Cardiac muscle cell (in vitro differentiated cells and primary cell): ENCODE measurements at regions not wholly inside any gene's neighbourhood (a gene's known extent, or its start where the extent isn't known, plus 50 kb on each side); places are given as distances from the start of the nearest gene placed in this dataset.
A peak's percentile ranks its signal among the peaks of the same experiment; 100 is the strongest.

Source experiments
- DNase-seq, 2 donors: peaks; one replicate each; pipeline versions ENCODE4 v3.0.0 to v3.0.0-alpha.2; 2010 to 2017; ENCODE audit warnings: low read depth in 1 of 2, low spot score in 1 of 2
- H3K27ac ChIP-seq: fragments of 200-600 bp; sonication (generic); 2 replicates; pipeline ENCODE4 v1.5.1; 2016
- H3K27me3 ChIP-seq: fragments of 200-600 bp; sonication (generic); 2 replicates; pipeline ENCODE4 v1.6.0; 2016; ENCODE audit warnings: control low read depth
- H3K36me3 ChIP-seq: fragments of 200-600 bp; sonication (generic); 2 replicates; pipeline ENCODE4 v1.5.1; 2016; ENCODE audit warnings: control low read depth
- H3K4me1 ChIP-seq: fragments of 200-600 bp; sonication (generic); 2 replicates; pipeline ENCODE4 v1.8.1; 2017; ENCODE audit warnings: low read depth, mild to moderate bottlenecking, mixed run types
- H3K4me3 ChIP-seq: fragments of 200-600 bp; sonication (generic); 2 replicates; pipeline ENCODE4 v1.5.1; 2016; ENCODE audit warnings: mild to moderate bottlenecking
- H3K9me3 ChIP-seq: fragments of 200-600 bp; sonication (generic); 2 replicates; pipeline ENCODE4 v1.5.1; 2017; ENCODE audit warnings: low read depth, mild to moderate bottlenecking, control low read depth
- CTCF ChIP-seq: IDR thresholded peaks from 2 replicates; pipeline ENCODE4 v1.5.1; 2012; ENCODE audit warnings: low read depth, mild to moderate bottlenecking, low read length

GRCh38 chr13:86051134-86052103 is 252.2 kb upstream of the SLITRK6 start:
- no peaks in the 10 kb centered on the region for H3K27me3 ChIP-seq
- no peak overlapping the region for H3K4me3 ChIP-seq
- H3K4me1 ChIP-seq = no peaks in the 10 kb centered on the region
- TF ChIP-seq CTCF = no peak
- DNase-seq = no peak
- no peaks in the 10 kb centered on the region for H3K36me3 ChIP-seq
- H3K27ac ChIP-seq = no peak overlapping the region
- no peaks in the 10 kb centered on the region for H3K9me3 ChIP-seq

- Histone ChIP-seq H3K9me3 (no peaks in the 10 kb centered on the region), H3K27ac (no peak overlapping the region), H3K27me3 (no peaks in the 10 kb centered on the region), H3K4me3 (no peak overlapping the region), H3K36me3 (no peaks in the 10 kb centered on the region), H3K4me1 (no peaks in the 10 kb centered on the region)
- no peak for DNase-seq
- TF ChIP-seq CTCF = no peak
Observed at GRCh38 chr13:86038490-86038889, 239.3 kb upstream of the SLITRK6 start.

- no peak overlapping the region for H3K27ac ChIP-seq
- no peak for TF ChIP-seq CTCF
- no peak overlapping the region for H3K4me3 ChIP-seq
- DNase-seq = peak; percentile 7 to 68
- H3K4me1 ChIP-seq = no peaks in the 10 kb centered on the region
- H3K27me3 ChIP-seq = no peaks in the 10 kb centered on the region
- H3K36me3 ChIP-seq = no peaks in the 10 kb centered on the region
- no peaks in the 10 kb centered on the region for H3K9me3 ChIP-seq
Observed at GRCh38 chr13:86020351-86021002, 221.3 kb upstream of the SLITRK6 start.

GRCh38 chr13:86006317-86006716 is 207.1 kb upstream of the SLITRK6 start:
- no peak overlapping the region for H3K27ac ChIP-seq
- TF ChIP-seq CTCF = no peak
- no peaks in the 10 kb centered on the region for H3K36me3 ChIP-seq
- H3K9me3 ChIP-seq = no peaks in the 10 kb centered on the region
- H3K4me3 ChIP-seq = no peak overlapping the region
- H3K27me3 ChIP-seq = no peaks in the 10 kb centered on the region
- no peak for DNase-seq
- no peaks in the 10 kb centered on the region for H3K4me1 ChIP-seq

GRCh38 chr13:86003029-86003428 is 203.8 kb upstream of the SLITRK6 start:
- Histone ChIP-seq H3K36me3 (no peaks in the 10 kb centered on the region), H3K4me3 (no peak overlapping the region), H3K27ac (no peak overlapping the region), H3K9me3 (no peaks in the 10 kb centered on the region), H3K27me3 (no peaks in the 10 kb centered on the region), H3K4me1 (no peaks in the 10 kb centered on the region)
- TF ChIP-seq CTCF = no peak
- no peak for DNase-seq
